HG03575 (cell line): ENCODE measurements at regions not wholly inside any gene's neighbourhood (a gene's known extent, or its start where the extent isn't known, plus 50 kb on each side); places are given as distances from the start of the nearest gene placed in this dataset.
"Not testable (repeated sequence)": the region's sequence is repeated elsewhere in the genome, so short reads cannot be mapped to it uniquely, and the experiment has no call there.

Experiments
- ATAC-seq: cut with Tn5 transposase; IDR thresholded peaks from one replicate; pipeline ENCODE4 v1.9.1; 2021; ENCODE audit not compliant: unreplicated experiment, insufficient number of reproducible peaks, low FRiP score; ENCODE audit errors: extremely low read depth

- ATAC-seq = no peak
These were observed 125.3 kb upstream of the BMAL1 start for GRCh38 chr11:13152264-13152663.

GRCh38 chr11:13152736-13153541, 124.7 kb upstream of the BMAL1 start:
- no peak for ATAC-seq

GRCh38 chr11:13154374-13154773, 123.2 kb upstream of the BMAL1 start:
- not testable (repeated sequence) for ATAC-seq

- ATAC-seq = no peak
These were observed 117.2 kb upstream of the BMAL1 start for GRCh38 chr11:13160346-13160745.

- no peak for ATAC-seq
These were observed 116.8 kb upstream of the BMAL1 start for GRCh38 chr11:13160806-13161205.

GRCh38 chr11:13163158-13163557, 114.4 kb upstream of the BMAL1 start:
- no peak for ATAC-seq

GRCh38 chr11:13166036-13166435, 111.6 kb upstream of the BMAL1 start:
- no peak for ATAC-seq

- ATAC-seq = no peak
These were observed 109.3 kb upstream of the BMAL1 start for GRCh38 chr11:13168271-13168670.

- no peak for ATAC-seq
These were observed 107.9 kb upstream of the BMAL1 start for GRCh38 chr11:13169709-13170108.

GRCh38 chr11:13174090-13174489, 103.5 kb upstream of the BMAL1 start:
- ATAC-seq = no peak

- ATAC-seq = no peak
These were observed 94.3 kb upstream of the BMAL1 start for GRCh38 chr11:13183094-13183825.

GRCh38 chr11:13183826-13184196, 93.8 kb upstream of the BMAL1 start:
- ATAC-seq = no peak

- ATAC-seq = no peak
These were observed 93.2 kb upstream of the BMAL1 start for GRCh38 chr11:13184295-13184794.

GRCh38 chr11:13188179-13188578, 89.4 kb upstream of the BMAL1 start:
- ATAC-seq = no peak

- no peak for ATAC-seq
These were observed 87.8 kb upstream of the BMAL1 start for GRCh38 chr11:13189561-13190426.

GRCh38 chr11:13193613-13194012, 84.0 kb upstream of the BMAL1 start:
- no peak for ATAC-seq

GRCh38 chr11:13197374-13197773, 80.2 kb upstream of the BMAL1 start:
- not testable (repeated sequence) for ATAC-seq

GRCh38 chr11:13205486-13205885, 72.1 kb upstream of the BMAL1 start:
- ATAC-seq = no peak

GRCh38 chr11:13206086-13206640, 71.4 kb upstream of the BMAL1 start:
- ATAC-seq = no peak
